HG03103 (cell line): ENCODE measurements at regions not wholly inside any gene's neighbourhood (a gene's known extent, or its start where the extent isn't known, plus 50 kb on each side); places are given as distances from the start of the nearest gene placed in this dataset.

Experiments used
- ATAC-seq: cut with Tn5 transposase; IDR thresholded peaks from one replicate; pipeline ENCODE4 v1.9.1; 2021; ENCODE audit warnings: low read depth; ENCODE audit not compliant: unreplicated experiment

- ATAC-seq, result no peak
Measured at GRCh38 chr2:147792966-147793617, 51.7 kb upstream of the ACVR2A start.

GRCh38 chr2:147790580-147790979 is 54.2 kb upstream of the ACVR2A start:
- no peak for ATAC-seq

- ATAC-seq, result no peak
Measured at GRCh38 chr2:147789720-147790119, 55.1 kb upstream of the ACVR2A start.

GRCh38 chr2:147789287-147789686 is 55.5 kb upstream of the ACVR2A start:
- ATAC-seq, result no peak

GRCh38 chr2:147782141-147782930 is 62.5 kb upstream of the ACVR2A start:
- no peak for ATAC-seq

- ATAC-seq, result no peak
Measured at GRCh38 chr2:147779440-147779839, 65.4 kb upstream of the ACVR2A start.

- ATAC-seq, result no peak
Measured at GRCh38 chr2:147777394-147777793, 67.4 kb upstream of the ACVR2A start.

DNA sequence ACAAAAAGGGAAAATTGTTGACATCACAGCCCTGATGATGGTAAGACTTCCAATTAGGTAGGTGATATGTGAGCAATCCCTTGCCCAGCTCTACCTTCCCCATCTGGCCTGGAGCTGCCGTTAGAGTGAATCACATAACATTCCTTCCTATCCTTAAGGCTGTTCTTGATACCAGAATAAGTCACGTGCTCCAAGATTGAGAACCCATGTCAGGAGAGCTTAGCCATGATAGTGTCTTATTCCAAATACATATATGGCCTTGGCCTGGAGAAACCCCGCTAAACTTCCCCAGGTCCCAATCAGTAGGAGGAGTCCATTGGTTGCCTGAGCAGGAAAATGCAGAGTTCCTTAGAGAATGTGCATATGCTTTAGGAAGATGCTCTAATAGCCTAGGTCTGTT is 70.0 kb upstream of the ACVR2A start:
- no peak for ATAC-seq

DNA sequence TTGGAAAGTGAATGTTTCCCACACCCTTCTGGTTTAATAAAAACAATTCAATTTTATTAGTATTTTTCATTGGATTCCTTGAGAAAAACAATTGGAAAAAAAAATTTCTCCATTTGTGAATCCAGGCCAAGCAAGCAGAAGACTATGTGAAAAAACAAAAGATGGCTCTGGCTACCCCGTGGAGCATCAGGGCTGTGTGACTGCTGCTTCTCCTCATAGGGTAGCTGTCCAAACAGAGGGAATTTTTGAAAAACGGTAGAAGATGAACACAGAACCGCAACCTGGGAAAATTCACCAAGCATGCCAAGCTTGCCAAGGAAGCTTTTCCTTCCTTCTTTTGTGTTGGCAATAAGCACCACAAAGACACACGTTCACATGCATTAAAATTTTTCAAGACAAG is 71.3 kb upstream of the ACVR2A start:
- ATAC-seq, result no peak

- no peak for ATAC-seq
Measured at GRCh38 chr2:147772781-147773180, 72.0 kb upstream of the ACVR2A start.

GRCh38 chr2:147763861-147764260 is 81.0 kb upstream of the ACVR2A start:
- ATAC-seq, result no peak

- no peak for ATAC-seq
Measured at GRCh38 chr2:147760984-147761383, 83.8 kb upstream of the ACVR2A start.

DNA sequence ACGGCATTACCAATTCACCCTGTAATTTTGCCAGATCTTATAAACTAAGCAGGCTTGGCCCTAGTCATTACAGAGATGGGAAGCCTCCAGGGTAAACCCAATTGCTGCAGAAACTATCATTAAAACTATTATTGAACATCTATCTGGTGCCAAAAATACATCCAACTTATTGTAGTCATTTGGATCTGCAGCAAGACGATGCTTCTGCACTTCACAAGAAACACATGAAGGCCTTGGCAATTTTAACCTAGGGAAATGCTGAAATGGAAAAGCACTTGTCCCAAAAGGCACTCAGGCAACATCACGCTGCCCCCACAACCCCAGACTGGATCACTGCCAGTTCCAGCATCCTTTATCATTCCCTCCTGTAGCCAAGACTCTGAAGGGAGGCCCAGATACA is 85.3 kb upstream of the ACVR2A start:
- ATAC-seq, result no peak

GRCh38 chr2:147758821-147759220 is 86.0 kb upstream of the ACVR2A start:
- ATAC-seq, result no peak

DNA sequence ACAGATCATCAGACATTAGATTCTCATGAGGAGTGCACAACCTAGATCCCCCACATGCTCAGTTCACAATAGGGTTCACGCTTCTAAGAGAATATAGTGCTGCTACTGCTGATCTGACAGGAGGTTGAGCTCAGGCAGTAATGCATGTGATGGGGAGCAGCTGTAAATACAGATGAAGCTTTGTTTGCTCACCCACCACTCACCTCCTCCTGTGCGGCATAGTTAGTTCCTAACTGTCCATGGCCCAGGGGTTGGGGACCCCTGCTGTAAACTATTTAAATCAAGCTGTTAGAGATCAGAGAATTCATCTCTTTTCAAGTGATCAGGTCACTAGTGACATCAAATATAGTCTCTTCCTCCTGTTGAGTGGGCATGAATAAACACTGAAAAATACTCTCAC is 88.8 kb upstream of the ACVR2A start:
- ATAC-seq, result no peak

GRCh38 chr2:147740211-147740927 is 104.5 kb upstream of the ACVR2A start:
- no peak for ATAC-seq

GRCh38 chr2:147739508-147739907 is 105.3 kb upstream of the ACVR2A start:
- ATAC-seq, result no peak

DNA sequence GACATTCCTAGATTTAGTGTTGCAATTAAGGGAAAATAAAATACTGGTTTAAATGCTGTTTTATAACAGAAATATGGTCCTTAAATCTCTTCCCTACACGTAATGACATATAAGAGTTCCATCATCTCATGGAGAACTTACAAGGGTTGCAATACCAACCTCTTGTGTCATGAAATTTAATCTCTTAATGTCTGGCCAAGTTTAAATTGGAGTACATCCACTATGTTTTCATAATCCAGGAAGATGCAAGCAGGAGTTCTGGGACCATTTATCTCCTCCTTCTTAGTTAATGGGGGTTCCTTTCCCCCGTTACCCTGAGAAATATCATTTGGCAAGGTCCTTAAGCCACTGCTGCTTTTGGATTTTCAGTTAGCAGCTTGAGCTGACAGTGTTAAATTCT is 126.0 kb upstream of the ACVR2A start:
- ATAC-seq, result no peak

- ATAC-seq, result no peak
Measured at GRCh38 chr2:147716906-147717305, 127.9 kb upstream of the ACVR2A start.

- ATAC-seq, result peak; percentile 87
Measured at GRCh38 chr2:147715807-147716206, 129.0 kb upstream of the ACVR2A start.

- ATAC-seq, result no peak
Measured at GRCh38 chr2:147714582-147714981, 130.2 kb upstream of the ACVR2A start.

DNA sequence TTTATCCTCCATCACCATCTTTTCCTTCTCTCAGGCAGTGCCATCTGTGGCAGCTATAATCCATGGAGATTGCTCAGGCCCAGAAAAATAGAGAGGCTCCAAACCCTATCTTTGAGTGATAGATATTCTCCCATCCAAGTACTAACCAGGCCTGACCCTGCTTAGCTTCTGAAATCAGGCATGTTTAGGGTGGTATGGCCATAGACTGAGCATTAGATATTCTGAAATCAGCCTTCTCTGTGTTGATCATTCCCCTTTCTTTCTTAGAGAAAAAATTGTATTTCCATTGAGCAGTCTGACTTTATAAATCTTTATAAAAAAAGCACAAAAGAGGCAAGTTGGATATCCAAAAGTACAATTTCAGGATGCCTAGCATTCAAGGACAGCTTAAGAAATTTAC is 131.5 kb upstream of the ACVR2A start:
- ATAC-seq, result no peak
